CD4-positive, alpha-beta memory T cell (primary cell): ENCODE measurements at regions not wholly inside any gene's neighbourhood (a gene's known extent, or its start where the extent isn't known, plus 50 kb on each side); places are given as distances from the start of the nearest gene placed in this dataset.
"Not testable (repeated sequence)": the region's sequence is repeated elsewhere in the genome, so short reads cannot be mapped to it uniquely, and the experiment has no call there.

Experiments
- CTCF ChIA-PET: fragments of 350-600 bp; sonication (Branson Sonifier 250); formaldehyde crosslinking; loops from one replicate; lab custom pipeline; 2021; ENCODE audit warnings: inconsistent platforms; ENCODE audit not compliant: partially characterized antibody; lab: Charles Lee
- POLR2A ChIA-PET: fragments of 350-600 bp; sonication (Branson Sonifier 250); formaldehyde crosslinking; loops from one replicate; lab custom pipeline; 2021; ENCODE audit not compliant: partially characterized antibody; lab: Charles Lee
- DNase-seq, 5 donors: peaks; one replicate each; pipeline versions ENCODE4 v3.0.0 to v3.0.0-alpha.2; 2020 to 2022; ENCODE audit warnings: mixed read lengths in 1 of 5
- H3K27ac ChIP-seq: one replicate; pipeline ENCODE4 v1.7.0; 2013; ENCODE audit warnings: low read depth, low read length
- H3K27me3 ChIP-seq: 2 replicates; pipeline ENCODE4 v1.7.0; 2013; ENCODE audit warnings: mild to moderate bottlenecking, low read length, moderate library complexity; ENCODE audit not compliant: insufficient read depth
- H3K36me3 ChIP-seq: 2 replicates; pipeline ENCODE4 v1.7.0; 2013; ENCODE audit warnings: mild to moderate bottlenecking, low read length, moderate library complexity; ENCODE audit not compliant: insufficient read depth
- H3K4me1 ChIP-seq: 2 replicates; pipeline ENCODE4 v1.7.0; 2013; ENCODE audit warnings: mild to moderate bottlenecking, low read length, moderate library complexity; ENCODE audit not compliant: insufficient read depth
- H3K4me3 ChIP-seq, 2 donors: one replicate each; pipeline ENCODE4 v1.7.0; 2013; ENCODE audit warnings: low read length in 2 of 2, mild to moderate bottlenecking in 1 of 2
- H3K9me3 ChIP-seq, 2 donors: one replicate each; pipeline ENCODE4 v1.7.0; 2013; ENCODE audit warnings: low read length in 2 of 2, control low read depth in 1 of 2; ENCODE audit not compliant: control insufficient read depth in 1 of 2
- H3K27ac Mint-ChIP-seq, 7 donors: one replicate each; pipeline ENCODE4 v1.8.0; 2020 to 2021; ENCODE audit warnings: mixed read lengths in 7 of 7, mild to moderate bottlenecking in 6 of 7, inconsistent platforms in 3 of 7, moderate library complexity in 3 of 7
- H3K27me3 Mint-ChIP-seq, 2 donors: one replicate each; pipeline ENCODE4 v1.8.0; 2020 to 2021; ENCODE audit warnings: mixed read lengths in 2 of 2
- H3K36me3 Mint-ChIP-seq, 2 donors: one replicate each; pipeline ENCODE4 v1.8.0; 2020 to 2021; ENCODE audit warnings: mixed read lengths in 2 of 2, inconsistent platforms in 1 of 2, mild to moderate bottlenecking in 1 of 2
- H3K4me1 Mint-ChIP-seq, 4 donors: one replicate each; pipeline ENCODE4 v1.8.0; 2020 to 2021; ENCODE audit warnings: mixed read lengths in 4 of 4, mild to moderate bottlenecking in 1 of 4
- H3K4me3 Mint-ChIP-seq, 8 donors: one replicate each; pipeline ENCODE4 v1.8.0; 2020 to 2021; ENCODE audit warnings: mixed read lengths in 8 of 8, mild to moderate bottlenecking in 7 of 8, moderate library complexity in 6 of 8, inconsistent platforms in 3 of 8
- H3K9me3 Mint-ChIP-seq, 8 donors: one replicate each; pipeline ENCODE4 v1.8.0; 2020 to 2021; ENCODE audit warnings: mixed read lengths in 8 of 8, mild to moderate bottlenecking in 5 of 8, inconsistent platforms in 3 of 8, moderate library complexity in 1 of 8
- intact Hi-C: fragments of 100-400 bp; cut with micrococcal nuclease; formaldehyde crosslinking; loops from one replicate; pipeline ENCODE4 v1.15.1; 2023

- CTCF ChIA-PET: no interaction called here
- POLR2A ChIA-PET: no interaction called here
- H3K4me1 Mint-ChIP-seq: no peaks in the 10 kb centered on the region
Observed at GRCh38 chr3:180421221-180421620, 180.7 kb upstream of the TTC14 start.

DNA sequence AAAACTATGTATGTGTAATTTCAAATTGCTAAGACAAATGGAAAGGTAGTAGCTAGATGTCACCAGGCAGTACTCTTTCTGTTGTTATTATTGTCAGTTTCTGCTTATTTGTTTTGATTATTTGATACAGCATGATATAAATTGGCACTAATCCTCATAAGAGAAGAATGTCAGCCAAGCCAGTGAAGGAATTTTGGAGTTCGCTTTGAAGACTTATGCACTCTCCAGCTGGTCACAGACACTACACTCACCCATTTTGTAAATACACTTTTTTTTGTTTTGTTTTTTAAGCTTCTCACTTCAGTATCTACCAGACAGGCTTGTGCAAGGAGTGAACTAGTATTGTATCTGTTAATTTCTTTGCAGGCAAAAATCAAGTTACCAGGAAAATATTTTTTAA, 180.2 kb upstream of the TTC14 start:
- Mint-ChIP-seq H3K4me1 (no peaks in the 10 kb centered on the region), H3K36me3 (peaks cover 0 to 3% of the 10 kb centered on the region in 2 donors)
- CTCF ChIA-PET: no interaction called here

More at GRCh38 chr3:180421221-180421620, 180.7 kb upstream of the TTC14 start:
- no peaks in the 10 kb centered on the region for H3K36me3 ChIP-seq
- H3K4me1 ChIP-seq: no peaks in the 10 kb centered on the region
- no peak overlapping the region for H3K4me3 ChIP-seq
- intact Hi-C loops: no loop called here
- Mint-ChIP-seq H3K27ac (no peak overlapping the region), H3K27me3 (no peaks in the 10 kb centered on the region), H3K36me3 (peaks cover 0 to 3% of the 10 kb centered on the region in 2 donors), H3K4me3 (no peak overlapping the region), H3K9me3 (peaks cover 0 to 7% (median 3%) of the 10 kb centered on the region in 8 donors)
- H3K27ac ChIP-seq: no peak overlapping the region
- H3K27me3 ChIP-seq: no peaks in the 10 kb centered on the region
- no peak for DNase-seq
- H3K9me3 ChIP-seq: no peaks in the 10 kb centered on the region

DNA sequence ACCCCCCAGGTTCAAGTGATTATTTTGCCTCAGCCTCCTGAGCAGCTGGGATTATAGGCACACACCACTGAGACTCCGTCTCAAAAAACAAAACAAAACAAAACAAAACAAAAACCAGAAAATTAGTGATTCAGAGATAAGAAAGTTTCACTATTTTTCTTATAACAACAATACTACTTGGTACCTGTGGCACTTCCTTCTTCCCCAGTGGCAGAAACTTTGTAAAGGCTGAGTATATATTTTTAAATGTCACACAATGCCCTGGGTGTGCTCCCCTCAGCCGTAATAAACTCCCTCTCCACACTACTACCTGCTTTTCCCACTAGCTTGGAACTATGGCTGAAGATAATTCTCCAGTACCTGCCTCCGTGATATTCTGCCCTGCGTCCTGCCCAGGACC, 177.7 kb upstream of the TTC14 start:
- H3K36me3 Mint-ChIP-seq, H3K27ac ChIP-seq, H3K27me3 ChIP-seq, H3K36me3 ChIP-seq, intact Hi-C loops, H3K4me1 Mint-ChIP-seq, H3K27ac Mint-ChIP-seq, H3K9me3 ChIP-seq, H3K27me3 Mint-ChIP-seq, H3K4me1 ChIP-seq, POLR2A ChIA-PET, CTCF ChIA-PET, H3K4me3 ChIP-seq, DNase-seq, H3K4me3 Mint-ChIP-seq: not testable (repeated sequence)
- peaks cover 0 to 12% (median 5%) of the 10 kb centered on the region in 8 donors for H3K9me3 Mint-ChIP-seq

More for the DNA sequence above, 180.2 kb upstream of the TTC14 start:
- POLR2A ChIA-PET: no interaction called here
- H3K4me3 ChIP-seq: no peak overlapping the region
- Mint-ChIP-seq H3K4me3 (no peak overlapping the region), H3K9me3 (peaks cover 0 to 7% (median 3%) of the 10 kb centered on the region in 8 donors), H3K27ac (no peak overlapping the region), H3K27me3 (no peaks in the 10 kb centered on the region)
- intact Hi-C loops: no loop called here
- DNase-seq: no peak
- H3K27me3 ChIP-seq: no peaks in the 10 kb centered on the region
- H3K27ac ChIP-seq: no peak overlapping the region
- no peaks in the 10 kb centered on the region for H3K4me1 ChIP-seq
- H3K9me3 ChIP-seq: no peaks in the 10 kb centered on the region
- H3K36me3 ChIP-seq: no peaks in the 10 kb centered on the region

DNA sequence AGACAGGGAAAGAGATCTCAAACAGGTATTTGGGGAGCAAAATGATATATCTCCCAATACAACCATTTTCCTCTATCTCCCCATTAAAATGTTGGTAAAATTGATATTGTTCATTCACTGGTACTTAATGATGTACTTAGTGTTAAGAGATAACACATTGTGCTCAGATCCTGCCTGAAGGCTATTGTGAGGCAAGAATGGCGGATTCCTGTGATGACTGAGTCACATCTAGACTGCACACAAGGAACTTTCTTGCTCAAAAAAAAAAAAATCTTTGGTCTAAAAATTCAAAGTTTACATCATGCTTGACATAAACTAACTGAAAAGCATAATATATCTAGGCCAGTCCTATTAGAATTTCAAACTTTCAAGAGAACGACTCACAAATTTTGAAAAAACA, 171.1 kb upstream of the TTC14 start:
- H3K9me3 ChIP-seq: no peaks in the 10 kb centered on the region
- H3K4me3 Mint-ChIP-seq: peak overlapping the region in 1 of 8 donors; percentile 17
- H3K27me3 Mint-ChIP-seq: no peaks in the 10 kb centered on the region
- intact Hi-C loops: no loop called here
- no peaks in the 10 kb centered on the region for H3K27me3 ChIP-seq
- H3K4me3 ChIP-seq: no peak overlapping the region
- H3K27ac ChIP-seq: no peak overlapping the region
- ChIA-PET POLR2A (no interaction called here), CTCF (no interaction called here)
- no peaks in the 10 kb centered on the region for H3K36me3 ChIP-seq
- H3K4me1 Mint-ChIP-seq: no peaks in the 10 kb centered on the region
- no peak for DNase-seq
- no peaks in the 10 kb centered on the region for H3K4me1 ChIP-seq
- no peaks in the 10 kb centered on the region for H3K36me3 Mint-ChIP-seq
- H3K9me3 Mint-ChIP-seq: peaks cover 0 to 16% (median 4%) of the 10 kb centered on the region in 8 donors
- H3K27ac Mint-ChIP-seq: no peak overlapping the region

GRCh38 chr3:180433152-180433551, 168.8 kb upstream of the TTC14 start:
- intact Hi-C loops: no loop called here
- H3K4me1 Mint-ChIP-seq: no peaks in the 10 kb centered on the region

GRCh38 chr3:180447136-180447535, 154.8 kb upstream of the TTC14 start:
- intact Hi-C loops: no loop called here
- H3K27ac Mint-ChIP-seq: no peak overlapping the region
- ChIA-PET POLR2A (no interaction called here), CTCF (no interaction called here)
- H3K4me1 Mint-ChIP-seq: no peaks in the 10 kb centered on the region
- DNase-seq: no peak
- Histone ChIP-seq H3K27me3 (no peaks in the 10 kb centered on the region), H3K4me1 (no peaks in the 10 kb centered on the region), H3K9me3 (no peaks in the 10 kb centered on the region), H3K36me3 (no peaks in the 10 kb centered on the region), H3K27ac (no peak overlapping the region), H3K4me3 (no peak overlapping the region)
- no peaks in the 10 kb centered on the region for H3K27me3 Mint-ChIP-seq
- H3K9me3 Mint-ChIP-seq: peaks cover 2 to 16% (median 6%) of the 10 kb centered on the region in 8 donors
- no peak overlapping the region for H3K4me3 Mint-ChIP-seq
- H3K36me3 Mint-ChIP-seq: no peaks in the 10 kb centered on the region

More at GRCh38 chr3:180433152-180433551, 168.8 kb upstream of the TTC14 start:
- CTCF ChIA-PET: no interaction called here
- no peaks in the 10 kb centered on the region for H3K4me1 ChIP-seq
- Mint-ChIP-seq H3K27ac (no peak overlapping the region), H3K4me3 (no peak overlapping the region), H3K36me3 (no peaks in the 10 kb centered on the region), H3K9me3 (peaks cover 0 to 14% (median 4%) of the 10 kb centered on the region in 8 donors), H3K27me3 (no peaks in the 10 kb centered on the region)
- no peak for DNase-seq
- no peaks in the 10 kb centered on the region for H3K36me3 ChIP-seq
- H3K27ac ChIP-seq: no peak overlapping the region
- POLR2A ChIA-PET: no interaction called here
- H3K27me3 ChIP-seq: no peaks in the 10 kb centered on the region
- H3K4me3 ChIP-seq: no peak overlapping the region
- H3K9me3 ChIP-seq: no peaks in the 10 kb centered on the region

DNA sequence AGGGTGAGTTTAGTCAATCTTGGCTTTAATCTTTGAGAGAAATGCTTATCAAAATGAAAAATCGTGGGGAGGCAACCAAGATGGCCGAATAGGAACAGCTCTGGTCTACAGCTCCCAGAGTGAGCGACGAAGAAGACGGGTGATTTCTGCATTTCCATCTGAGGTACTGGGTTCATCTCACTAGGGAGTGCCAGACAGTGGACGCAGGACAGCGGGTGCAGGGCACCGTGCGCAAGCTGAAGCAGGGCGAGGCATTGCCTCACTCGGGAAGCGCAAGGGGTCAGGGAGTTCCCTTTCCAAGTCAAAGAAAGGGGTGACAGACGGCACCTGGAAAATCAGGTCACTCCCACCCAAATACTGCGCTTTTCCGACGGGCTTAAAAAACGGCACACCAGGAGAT, 153.6 kb upstream of the TTC14 start:
- intact Hi-C loops, H3K4me1 Mint-ChIP-seq, H3K27me3 ChIP-seq, H3K27ac ChIP-seq, H3K36me3 ChIP-seq, H3K9me3 ChIP-seq, H3K4me1 ChIP-seq, H3K27ac Mint-ChIP-seq, H3K4me3 Mint-ChIP-seq, H3K4me3 ChIP-seq, H3K36me3 Mint-ChIP-seq, H3K27me3 Mint-ChIP-seq, POLR2A ChIA-PET, CTCF ChIA-PET: not testable (repeated sequence)
- H3K9me3 Mint-ChIP-seq: peaks cover 0 to 16% (median 6%) of the 10 kb centered on the region in 8 donors
- DNase-seq: peak in 1 of 5 donors; percentile 19

DNA sequence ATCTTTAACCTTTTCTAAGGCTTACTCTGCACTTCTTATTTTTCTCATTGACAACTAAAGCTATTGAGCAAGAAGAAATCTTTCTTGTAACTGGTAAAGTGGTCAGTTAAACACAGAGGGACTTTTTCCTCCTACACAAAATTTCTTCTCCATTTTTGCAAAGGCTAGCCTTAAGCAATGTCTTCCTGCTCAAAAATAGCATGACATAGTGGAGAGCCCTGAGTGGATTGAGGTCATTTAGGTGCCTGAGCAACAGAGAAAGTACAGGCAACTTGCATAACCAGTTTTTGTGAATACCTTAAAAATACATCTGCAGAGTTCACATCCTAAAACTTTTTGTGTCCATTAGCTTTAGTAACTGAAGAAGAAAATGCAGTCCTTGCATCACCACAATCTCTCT, 144.7 kb upstream of the TTC14 start:
- H3K4me1 Mint-ChIP-seq: no peaks in the 10 kb centered on the region
- peaks cover 0 to 5% (median 0%) of the 10 kb centered on the region in 8 donors for H3K9me3 Mint-ChIP-seq
- Histone ChIP-seq H3K4me3 (no peak overlapping the region), H3K9me3 (no peaks in the 10 kb centered on the region), H3K36me3 (no peaks in the 10 kb centered on the region), H3K27me3 (no peaks in the 10 kb centered on the region), H3K4me1 (no peaks in the 10 kb centered on the region), H3K27ac (no peak overlapping the region)
- intact Hi-C loops: no loop called here
- no peak for DNase-seq
- H3K36me3 Mint-ChIP-seq: no peaks in the 10 kb centered on the region
- H3K27ac Mint-ChIP-seq: no peak overlapping the region
- ChIA-PET CTCF (no interaction called here), POLR2A (no interaction called here)
- H3K4me3 Mint-ChIP-seq: no peak overlapping the region
- peaks cover 0 to 2% of the 10 kb centered on the region in 2 donors for H3K27me3 Mint-ChIP-seq
